SU-DHL-6 (cell line): ENCODE measurements at regions not wholly inside any gene's neighbourhood (a gene's known extent, or its start where the extent isn't known, plus 50 kb on each side); places are given as distances from the start of the nearest gene placed in this dataset.

Experiments
- H2AFZ ChIP-seq: fragments of 200-600 bp; sonication (generic); 2 replicates; pipeline ENCODE4 v1.6.1; 2014; ENCODE audit warnings: low read depth, mild to moderate bottlenecking, moderate library complexity, mixed read lengths, antibody characterized with exemption, low read length; ENCODE audit not compliant: severe bottlenecking
- H3F3A ChIP-seq: fragments of 200-600 bp; shearing (Covaris generic); 2 replicates; pipeline ENCODE4 v1.6.0; 2016; ENCODE audit warnings: antibody characterized with exemption, mild to moderate bottlenecking; ENCODE audit not compliant: insufficient read depth
- H3K27ac ChIP-seq: fragments of 200-600 bp; sonication (generic); 2 replicates; pipeline ENCODE4 v1.5.1; 2016; ENCODE audit warnings: low read depth, mild to moderate bottlenecking, low read length, moderate library complexity, mixed read lengths
- H3K27me3 ChIP-seq: fragments of 200-600 bp; sonication (generic), shearing (Covaris generic); 2 replicates; pipeline ENCODE4 v1.6.0; 2014; ENCODE audit warnings: mild to moderate bottlenecking, low read length
- H3K36me3 ChIP-seq: fragments of 200-600 bp; sonication (generic); 2 replicates; pipeline ENCODE4 v1.6.1; 2014; ENCODE audit warnings: mild to moderate bottlenecking, low read length, mixed read lengths
- H3K4me2 ChIP-seq: fragments of 300-600, 200-600 bp; shearing (Covaris generic), sonication (generic); 2 replicates; pipeline ENCODE4 v1.6.0; 2014; ENCODE audit warnings: low read length, low read depth, mild to moderate bottlenecking; ENCODE audit not compliant: poor library complexity, severe bottlenecking
- H3K4me3 ChIP-seq: fragments of 200-600 bp; sonication (generic); 2 replicates; pipeline ENCODE4 v1.5.1; 2014; ENCODE audit warnings: antibody characterized with exemption, low read length, mild to moderate bottlenecking, mixed read lengths; ENCODE audit not compliant: insufficient read depth, poor library complexity, severe bottlenecking
- H3K79me2 ChIP-seq: fragments of 200-600 bp; sonication (generic); 2 replicates; pipeline ENCODE4 v1.6.1; 2014; ENCODE audit warnings: mild to moderate bottlenecking, low read length, moderate library complexity; ENCODE audit not compliant: insufficient read depth
- H3K9ac ChIP-seq: fragments of 200-600 bp; sonication (generic); 2 replicates; pipeline ENCODE4 v1.7.0; 2014; ENCODE audit warnings: mild to moderate bottlenecking, low read length
- H3K9me2 ChIP-seq: fragments of 200-600 bp; sonication (generic); replicated peaks from 2 replicates; pipeline ENCODE4 v1.6.1; 2014; ENCODE audit warnings: low read length; ENCODE audit not compliant: insufficient read depth
- H3K9me3 ChIP-seq: fragments of 200-600 bp; sonication (generic); 2 replicates; pipeline ENCODE4 v1.6.1; 2014; ENCODE audit warnings: low read length, mixed read lengths; ENCODE audit not compliant: insufficient read depth
- H4K20me1 ChIP-seq: fragments of 200-600 bp; sonication (generic); 2 replicates; pipeline ENCODE4 v1.6.1; 2014; ENCODE audit warnings: low read depth, mild to moderate bottlenecking, antibody characterized with exemption, low read length, moderate library complexity, mixed read lengths
- EZH2phosphoT487 ChIP-seq: fragments of 200-600 bp; sonication (generic), shearing (Covaris generic); conservative IDR thresholded peaks from 2 replicates; pipeline ENCODE4 v1.6.1; 2018; ENCODE audit warnings: mild to moderate bottlenecking, antibody characterized with exemption, low read length, moderate library complexity, mixed read lengths
- TF ChIP-seq, protein P1 (sequence below): fragments of 200-600 bp; sonication (generic); IDR thresholded peaks from one replicate; pipeline ENCODE4 v1.5.1; 2017; ENCODE audit warnings: antibody characterized with exemption, mild to moderate bottlenecking, low read length, moderate library complexity; ENCODE audit not compliant: insufficient read depth, poor library complexity, severe bottlenecking

DNA sequence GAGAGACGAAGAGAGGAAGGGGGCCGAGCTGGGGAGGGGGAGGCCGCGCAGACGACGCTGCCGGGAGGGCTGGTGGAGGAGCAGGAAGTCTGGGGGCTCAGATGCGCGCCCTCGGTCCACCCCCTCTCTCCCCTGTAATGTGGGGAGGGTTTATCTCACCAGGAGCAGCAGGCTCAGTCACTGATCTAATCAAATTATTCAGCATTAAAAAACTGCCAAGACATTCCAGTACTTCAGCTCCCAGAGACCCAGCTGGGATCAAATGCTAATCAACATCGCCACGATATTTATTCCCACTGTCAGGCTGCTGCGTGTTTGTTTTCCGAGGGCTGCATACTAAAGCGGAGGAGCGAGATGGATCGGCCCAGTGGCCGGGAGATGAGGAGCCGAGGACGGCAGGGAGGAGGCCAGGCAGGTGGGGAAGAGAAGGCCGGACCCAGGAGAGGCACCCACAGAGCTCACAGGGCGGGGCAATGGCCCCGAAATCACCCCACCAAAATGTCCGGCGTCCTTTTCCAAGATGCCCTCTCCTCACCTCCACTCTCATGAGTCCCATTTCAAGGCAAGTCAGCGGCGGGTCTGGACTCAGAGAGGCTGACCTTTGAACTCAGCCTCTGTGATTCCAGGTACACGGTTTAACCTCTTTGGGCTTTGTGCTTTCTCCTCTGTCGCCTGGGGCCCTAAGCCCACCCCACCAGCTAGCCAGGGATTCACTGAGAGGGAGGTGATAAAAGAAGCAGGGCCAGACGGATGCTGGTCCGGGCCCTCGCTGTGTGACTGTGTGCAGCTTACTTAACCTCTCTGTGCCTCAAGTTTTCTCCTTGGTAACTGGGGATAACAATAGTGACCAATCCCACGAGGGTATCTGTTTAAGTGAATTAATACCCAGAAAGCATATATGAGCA lies 502.1 kb downstream of the MN1 start:
- Histone ChIP-seq H3K27me3 (no peaks in the 10 kb centered on the region), H3K9ac (no peak overlapping the region), H2AFZ (no peak overlapping the region), H3K4me2 (no peak overlapping the region), H3K36me3 (no peaks in the 10 kb centered on the region), H4K20me1 (no peaks in the 10 kb centered on the region), H3K4me3 (no peak overlapping the region), H3K27ac (no peak overlapping the region), H3K9me3 (no peaks in the 10 kb centered on the region), H3K79me2 (no peaks in the 10 kb centered on the region), H3F3A (no peaks in the 10 kb centered on the region), H3K9me2 (no peaks in the 10 kb centered on the region)
- no peak for TF ChIP-seq EZH2phosphoT487
- TF ChIP-seq, protein P1, sequence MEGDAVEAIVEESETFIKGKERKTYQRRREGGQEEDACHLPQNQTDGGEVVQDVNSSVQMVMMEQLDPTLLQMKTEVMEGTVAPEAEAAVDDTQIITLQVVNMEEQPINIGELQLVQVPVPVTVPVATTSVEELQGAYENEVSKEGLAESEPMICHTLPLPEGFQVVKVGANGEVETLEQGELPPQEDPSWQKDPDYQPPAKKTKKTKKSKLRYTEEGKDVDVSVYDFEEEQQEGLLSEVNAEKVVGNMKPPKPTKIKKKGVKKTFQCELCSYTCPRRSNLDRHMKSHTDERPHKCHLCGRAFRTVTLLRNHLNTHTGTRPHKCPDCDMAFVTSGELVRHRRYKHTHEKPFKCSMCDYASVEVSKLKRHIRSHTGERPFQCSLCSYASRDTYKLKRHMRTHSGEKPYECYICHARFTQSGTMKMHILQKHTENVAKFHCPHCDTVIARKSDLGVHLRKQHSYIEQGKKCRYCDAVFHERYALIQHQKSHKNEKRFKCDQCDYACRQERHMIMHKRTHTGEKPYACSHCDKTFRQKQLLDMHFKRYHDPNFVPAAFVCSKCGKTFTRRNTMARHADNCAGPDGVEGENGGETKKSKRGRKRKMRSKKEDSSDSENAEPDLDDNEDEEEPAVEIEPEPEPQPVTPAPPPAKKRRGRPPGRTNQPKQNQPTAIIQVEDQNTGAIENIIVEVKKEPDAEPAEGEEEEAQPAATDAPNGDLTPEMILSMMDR, result no peak

DNA sequence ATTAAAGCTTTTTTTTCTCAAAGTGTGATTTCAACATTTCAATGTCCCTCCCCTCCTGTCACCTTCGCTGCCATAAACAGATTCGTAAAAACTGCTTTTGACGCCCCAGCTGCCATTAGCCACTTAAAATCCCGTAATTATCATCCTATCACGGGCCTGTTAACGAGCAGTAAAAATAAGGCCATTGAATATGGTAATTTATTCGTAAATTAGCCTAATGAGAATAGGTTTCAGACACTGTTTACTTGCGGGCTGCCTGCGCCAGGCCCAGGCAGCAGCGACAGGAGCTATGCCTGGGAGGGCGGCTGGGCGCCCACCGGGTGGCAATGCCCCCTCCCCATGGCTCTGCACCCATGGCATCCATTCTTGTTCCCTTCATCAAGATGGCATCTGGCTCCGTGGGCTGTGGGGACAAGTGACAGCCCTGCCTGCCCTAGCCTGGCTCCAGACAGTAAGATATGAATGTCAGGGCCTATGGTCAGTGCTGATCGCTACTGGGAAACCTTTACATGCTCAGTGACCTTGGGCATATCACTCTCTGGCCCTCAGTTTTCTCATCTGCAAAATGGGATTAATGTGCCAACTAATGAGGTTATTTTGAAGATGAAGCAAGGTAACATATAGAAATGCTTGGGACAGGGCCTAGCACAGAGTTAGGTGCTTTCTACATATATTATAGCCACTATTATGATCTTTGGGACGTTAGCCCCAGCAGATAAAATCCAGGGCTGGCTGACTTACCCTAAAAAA lies 500.8 kb downstream of the MN1 start:
- no peaks in the 10 kb centered on the region for H3F3A ChIP-seq
- no peak overlapping the region for H3K27ac ChIP-seq
- TF ChIP-seq, protein P1, result no peak
- H4K20me1 ChIP-seq, result no peaks in the 10 kb centered on the region
- H3K9me2 ChIP-seq, result no peaks in the 10 kb centered on the region
- no peaks in the 10 kb centered on the region for H3K36me3 ChIP-seq
- no peak overlapping the region for H3K4me3 ChIP-seq
- H3K79me2 ChIP-seq, result no peaks in the 10 kb centered on the region
- H2AFZ ChIP-seq, result no peak overlapping the region
- no peaks in the 10 kb centered on the region for H3K9me3 ChIP-seq
- no peak overlapping the region for H3K4me2 ChIP-seq
- no peaks in the 10 kb centered on the region for H3K27me3 ChIP-seq
- H3K9ac ChIP-seq, result no peak overlapping the region

- Histone ChIP-seq H3K4me2 (no peak overlapping the region), H3F3A (no peaks in the 10 kb centered on the region), H3K79me2 (no peaks in the 10 kb centered on the region), H3K27me3 (no peaks in the 10 kb centered on the region), H3K9me2 (no peaks in the 10 kb centered on the region), H3K4me3 (no peak overlapping the region), H3K9me3 (no peaks in the 10 kb centered on the region), H3K36me3 (no peaks in the 10 kb centered on the region), H3K27ac (no peak overlapping the region), H4K20me1 (no peaks in the 10 kb centered on the region), H3K9ac (no peak overlapping the region), H2AFZ (no peak overlapping the region)
- TF ChIP-seq EZH2phosphoT487, result no peak
- TF ChIP-seq, protein P1, result no peak
Observed at GRCh38 chr22:27302501-27302900, 499.1 kb downstream of the MN1 start.
